HG03159 (cell line): ENCODE measurements at regions not wholly inside any gene's neighbourhood (a gene's known extent, or its start where the extent isn't known, plus 50 kb on each side); places are given as distances from the start of the nearest gene placed in this dataset.

Source experiments
- ATAC-seq: cut with Tn5 transposase; IDR thresholded peaks from one replicate; pipeline ENCODE4 v1.9.1; 2021; ENCODE audit warnings: mild to moderate bottlenecking, moderate library complexity; ENCODE audit not compliant: unreplicated experiment

DNA sequence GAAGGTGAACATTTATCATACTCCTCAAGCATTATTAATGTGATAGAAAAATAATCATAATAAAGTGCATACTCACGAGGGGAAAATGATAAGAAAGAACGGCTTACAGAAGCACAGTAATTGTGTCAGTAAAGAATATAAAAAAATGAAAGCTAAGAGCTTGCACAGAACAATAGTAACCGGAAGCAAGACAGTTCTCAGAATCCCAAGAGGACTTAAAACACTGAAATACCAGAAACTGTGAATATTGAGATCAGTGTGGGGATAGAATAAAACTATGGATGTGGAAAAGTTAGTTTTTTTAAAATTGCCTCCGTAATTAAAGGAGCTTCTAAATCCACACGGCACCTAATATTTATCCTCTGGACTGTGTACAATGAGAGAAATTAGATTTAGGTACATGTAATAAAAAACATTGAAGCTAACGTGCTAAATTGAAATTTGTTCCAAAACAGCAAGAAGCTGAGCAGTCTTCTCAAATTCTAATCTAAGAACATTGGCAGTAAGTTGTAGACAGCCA is 482.7 kb downstream of the SLITRK6 start:
- ATAC-seq = no peak

DNA sequence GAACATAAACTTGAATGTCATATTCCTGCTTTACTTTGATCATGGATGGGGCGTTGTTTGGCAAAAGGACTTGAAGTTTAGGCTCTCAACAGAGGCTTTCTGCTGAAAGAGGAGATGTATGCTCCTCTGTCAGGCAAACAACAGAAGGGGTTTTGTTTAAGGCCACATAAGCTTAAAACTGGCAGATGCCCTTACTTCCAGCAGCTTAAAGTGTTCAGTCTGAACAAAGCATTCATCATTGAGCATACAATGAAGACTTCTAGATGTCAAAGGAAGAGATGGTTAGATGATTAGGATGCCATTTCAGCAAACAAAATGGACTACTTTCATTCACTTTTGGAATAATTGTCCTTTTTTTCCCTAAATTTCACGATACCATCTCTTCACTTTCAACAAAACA is 484.5 kb downstream of the SLITRK6 start:
- ATAC-seq = no peak

DNA sequence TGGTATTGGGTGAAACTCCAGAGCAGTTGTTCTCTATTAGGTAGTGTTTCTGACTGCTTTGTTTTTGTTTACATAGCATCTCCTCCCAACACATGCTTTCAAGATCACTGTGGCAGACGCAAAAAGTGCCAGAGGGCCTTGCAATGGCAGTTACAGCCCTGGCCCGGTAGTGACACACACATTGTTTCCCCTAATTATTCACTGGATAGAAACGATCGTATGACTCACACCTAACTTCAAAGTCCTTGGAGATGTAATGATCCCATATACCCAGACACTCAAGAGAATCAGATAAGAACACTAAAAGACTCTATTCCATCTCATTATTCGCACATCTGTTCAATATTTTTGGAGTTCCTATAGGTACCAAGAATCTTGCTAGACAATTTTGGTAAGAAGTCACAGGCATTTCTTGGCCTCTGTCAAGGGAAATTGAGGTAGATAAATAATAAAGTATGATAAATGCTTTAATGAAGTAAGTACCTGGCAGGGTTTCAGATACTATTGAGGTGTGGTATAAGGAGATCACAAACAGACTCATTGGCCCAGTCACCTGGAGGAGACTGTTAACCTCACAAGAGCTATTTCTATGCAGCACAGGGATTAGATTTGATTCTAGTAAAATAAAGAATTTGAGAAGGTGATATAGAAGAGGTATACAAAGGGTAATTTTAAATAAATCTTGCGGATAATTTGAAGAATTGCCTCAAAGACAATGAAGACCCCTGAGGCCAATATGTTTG is 485.3 kb downstream of the SLITRK6 start:
- no peak for ATAC-seq

DNA sequence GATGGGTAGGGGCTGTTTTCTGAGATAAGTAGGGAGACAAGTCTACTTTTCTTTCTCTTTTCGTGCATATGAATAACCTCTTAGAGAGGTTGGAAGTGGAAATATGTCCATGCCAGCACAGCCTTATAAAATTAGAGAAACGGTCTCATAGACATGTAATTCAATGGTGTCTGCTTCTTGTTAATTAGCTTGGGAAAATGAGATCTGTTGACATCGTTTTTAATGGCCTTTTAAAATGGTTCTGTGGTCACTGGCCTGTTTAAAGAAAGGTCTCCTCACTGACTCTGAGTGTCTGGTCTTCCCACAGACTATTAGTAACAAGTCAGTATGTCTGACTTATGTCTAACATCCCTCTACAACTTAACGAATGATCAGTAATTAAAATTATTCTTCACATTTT is 487.1 kb downstream of the SLITRK6 start:
- no peak for ATAC-seq

DNA sequence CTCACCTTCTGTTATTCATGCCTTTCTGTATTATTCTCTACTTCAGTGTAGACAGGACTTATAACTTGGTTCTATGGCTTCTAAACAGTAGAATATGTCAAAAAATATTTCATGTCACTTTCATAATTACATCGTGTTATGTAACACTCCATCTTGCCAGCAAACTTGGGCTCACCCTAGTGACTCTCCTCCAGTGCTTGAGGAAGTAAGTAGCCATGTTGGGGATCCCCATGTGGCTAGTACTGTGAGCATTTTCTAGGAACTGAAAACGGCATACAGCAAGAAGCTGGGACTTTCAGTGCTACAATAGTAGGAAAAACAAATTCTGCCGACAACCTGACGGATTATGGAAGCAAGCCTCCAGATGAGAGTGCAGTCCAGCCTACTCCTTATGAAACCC is 495.6 kb downstream of the SLITRK6 start:
- no peak for ATAC-seq

DNA sequence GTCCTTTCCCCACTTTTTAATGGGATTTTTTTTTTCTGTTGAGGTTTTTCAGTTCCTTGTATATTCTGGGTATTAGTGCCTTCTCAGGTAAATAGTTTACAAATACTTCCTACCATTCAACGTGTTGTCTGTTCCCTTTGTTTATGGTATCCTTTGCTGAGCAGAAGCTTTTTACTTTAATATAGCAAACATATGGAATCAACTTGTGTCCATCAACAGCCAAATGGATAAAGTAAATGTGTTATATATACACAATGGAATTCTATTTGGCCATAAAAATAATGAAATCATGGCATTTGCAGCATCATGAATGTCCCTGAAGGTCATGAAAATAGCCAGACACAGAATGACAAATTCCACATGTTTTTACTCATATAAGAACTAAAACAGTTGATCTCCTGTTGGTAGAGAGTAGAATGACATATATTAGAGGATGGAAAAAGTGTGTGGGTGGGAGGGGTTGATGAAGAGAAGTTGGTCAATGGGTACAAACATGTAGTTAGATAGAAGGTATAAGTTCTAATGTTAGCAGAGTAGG is 500.8 kb downstream of the SLITRK6 start:
- no peak for ATAC-seq

DNA sequence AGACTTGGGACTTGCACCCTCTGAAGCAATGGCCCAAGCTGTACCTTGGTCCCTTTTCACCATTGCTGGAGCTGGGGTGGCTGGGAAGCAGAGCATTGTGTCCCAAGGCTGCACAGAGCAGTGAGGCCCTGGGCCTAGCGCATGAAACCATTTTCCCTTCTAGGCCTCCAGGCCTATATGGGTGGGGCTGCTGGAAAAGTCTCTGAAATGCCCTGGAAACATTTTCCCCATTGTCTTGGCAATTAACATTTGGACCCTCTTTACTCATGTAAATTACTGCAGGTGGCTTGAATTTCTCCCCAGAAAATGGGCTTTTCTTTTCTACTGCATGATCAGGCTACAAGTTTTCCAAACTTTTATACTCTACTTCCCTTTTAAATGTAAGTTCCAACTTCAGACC is 510.5 kb downstream of the SLITRK6 start:
- no peak for ATAC-seq

DNA sequence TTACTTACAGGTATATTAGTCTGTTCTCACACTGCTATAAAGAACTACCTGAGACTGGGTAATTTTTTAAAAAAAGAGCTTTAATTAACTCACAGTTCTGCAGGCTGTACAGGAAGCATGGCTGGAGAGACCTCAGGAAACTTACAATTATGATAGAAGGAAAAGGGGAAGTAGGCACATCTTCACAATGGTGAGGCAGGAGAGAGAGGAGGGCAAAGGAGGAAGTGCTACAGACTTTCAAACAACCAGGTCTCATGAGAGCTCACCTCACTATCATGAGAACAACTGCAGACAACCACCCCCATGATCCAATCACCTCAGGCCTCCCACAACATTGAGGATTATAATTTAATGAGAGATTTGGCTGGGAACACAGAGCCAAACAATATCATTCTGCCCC is 511.7 kb downstream of the SLITRK6 start:
- no peak for ATAC-seq

DNA sequence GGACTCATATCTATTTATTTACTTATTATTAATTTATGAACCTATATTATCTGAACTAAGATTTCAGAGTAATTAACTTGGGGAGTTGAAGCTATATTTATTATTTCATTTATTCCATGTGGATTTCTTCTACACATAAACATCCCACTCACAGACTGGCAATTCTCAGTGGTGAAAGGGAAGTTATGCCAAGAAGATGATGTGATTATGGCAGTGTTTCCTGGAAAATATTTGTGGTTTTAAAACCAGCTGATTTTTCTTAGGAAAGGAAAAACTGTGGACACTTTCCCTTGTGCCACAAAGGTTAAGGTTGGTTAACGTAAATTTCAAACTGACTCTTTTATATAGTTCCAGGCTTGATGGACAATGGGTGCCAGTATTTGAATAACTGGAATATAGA is 513.1 kb downstream of the SLITRK6 start:
- no peak for ATAC-seq

DNA sequence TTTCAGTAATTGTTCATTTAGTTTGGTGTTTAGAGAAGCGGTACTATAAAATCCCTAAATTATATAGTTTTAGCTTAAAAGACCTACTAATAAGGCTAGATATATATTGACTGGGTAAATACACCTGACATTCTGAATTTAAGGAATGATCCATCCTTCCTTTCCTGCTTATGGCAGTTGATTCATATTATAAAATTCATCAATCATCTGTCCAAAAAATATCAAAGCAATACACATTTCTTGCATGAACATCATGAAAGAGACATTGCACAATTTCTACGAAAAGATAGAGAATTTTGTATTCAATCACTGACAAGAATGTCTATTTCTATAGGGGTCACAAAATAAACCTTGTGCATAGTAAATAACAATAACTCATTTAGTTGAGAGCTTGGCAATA is 514.9 kb downstream of the SLITRK6 start:
- no peak for ATAC-seq

DNA sequence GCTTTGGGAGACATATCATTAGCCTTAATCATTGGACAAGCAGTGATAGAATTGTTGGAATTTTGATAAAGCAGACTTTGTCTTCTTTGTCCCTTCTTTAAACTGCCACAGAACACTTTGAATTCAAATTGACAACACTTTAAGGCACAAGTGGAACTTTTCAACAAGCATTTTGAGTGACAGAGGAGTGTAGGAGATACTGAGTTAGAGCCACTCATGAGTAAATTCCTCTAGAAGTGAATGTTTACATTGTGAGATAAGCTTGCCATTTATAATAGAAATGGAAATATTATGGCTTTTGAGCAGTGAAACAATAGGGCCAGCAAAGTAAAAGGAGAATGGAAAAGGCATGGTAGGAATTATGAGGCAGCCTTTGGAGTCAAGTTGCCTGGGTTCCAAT is 515.8 kb downstream of the SLITRK6 start:
- no peak for ATAC-seq

DNA sequence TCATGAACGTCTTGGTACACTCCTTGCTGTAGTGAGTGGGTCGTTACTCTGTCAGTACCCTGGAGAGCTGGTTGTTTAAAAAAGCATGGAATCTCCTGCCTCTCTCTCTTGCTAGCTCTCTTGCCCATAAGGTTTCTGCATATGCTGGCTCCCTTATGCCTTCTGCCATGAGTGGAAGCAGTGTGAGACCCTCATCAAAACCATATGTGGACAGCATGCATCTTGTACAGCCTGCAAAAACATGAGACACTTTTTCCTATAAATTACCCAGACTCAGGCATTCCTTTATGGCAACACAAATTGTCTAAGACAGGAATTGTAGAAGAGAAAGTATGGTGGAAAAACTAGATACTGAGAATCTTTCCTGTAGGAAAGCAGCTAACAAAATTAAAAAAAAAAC is 516.3 kb downstream of the SLITRK6 start:
- ATAC-seq = no peak

DNA sequence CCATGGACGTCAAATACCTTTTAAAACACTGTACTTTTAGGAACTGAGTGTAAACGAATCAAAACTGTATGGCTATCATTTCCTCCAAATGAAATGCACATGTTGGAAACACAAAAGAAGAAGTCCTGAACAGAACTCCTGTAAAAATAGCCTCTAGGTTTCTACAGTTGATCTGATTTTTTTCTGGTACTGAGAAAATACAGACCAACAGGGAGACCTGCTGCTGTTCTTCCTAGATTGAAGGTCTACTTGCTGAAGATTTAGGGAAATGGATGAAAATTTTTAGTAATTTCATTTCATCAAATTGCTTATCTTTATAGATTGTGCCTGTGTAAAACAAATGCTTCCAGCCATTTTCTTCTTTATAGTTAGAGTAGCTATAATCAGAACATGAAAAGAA is 520.4 kb downstream of the SLITRK6 start:
- ATAC-seq = no peak

DNA sequence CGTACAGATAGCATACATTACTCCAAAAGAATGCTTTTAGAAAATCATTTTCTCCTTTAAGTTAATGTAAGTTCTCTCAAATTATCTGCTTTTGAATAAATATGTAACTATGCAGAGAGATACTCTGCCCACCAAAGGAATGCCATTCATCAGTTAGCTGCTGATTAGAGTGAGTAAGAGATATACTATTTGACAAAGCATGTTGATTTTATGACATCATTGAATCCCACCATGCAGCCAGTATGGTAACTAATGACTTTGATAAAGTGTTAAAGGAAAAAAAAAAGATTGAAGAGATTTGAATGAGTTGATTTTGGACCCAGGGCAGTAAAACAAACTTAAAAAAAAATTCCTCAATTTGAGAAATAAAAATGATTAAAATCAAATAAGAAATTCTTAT is 521.5 kb downstream of the SLITRK6 start:
- no peak for ATAC-seq

DNA sequence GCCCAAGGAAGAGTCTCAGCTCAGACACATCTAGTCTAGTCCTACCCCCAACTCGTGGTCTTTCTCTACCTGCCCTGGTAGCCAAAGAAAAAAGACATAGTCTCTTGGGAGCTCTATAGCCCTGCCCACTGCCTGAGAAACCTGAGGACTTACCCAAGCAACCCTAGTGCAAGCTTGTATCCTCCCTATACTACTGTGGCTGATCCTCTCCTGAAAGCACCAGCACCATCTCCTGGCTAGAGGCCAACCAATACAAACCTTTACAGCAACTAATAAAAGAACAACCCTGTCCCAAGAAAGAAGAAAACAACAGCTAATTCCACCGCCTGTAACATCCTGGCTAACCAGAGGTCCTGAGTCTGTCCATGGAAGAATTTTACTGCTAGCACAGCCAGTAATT is 532.4 kb downstream of the SLITRK6 start:
- no peak for ATAC-seq

DNA sequence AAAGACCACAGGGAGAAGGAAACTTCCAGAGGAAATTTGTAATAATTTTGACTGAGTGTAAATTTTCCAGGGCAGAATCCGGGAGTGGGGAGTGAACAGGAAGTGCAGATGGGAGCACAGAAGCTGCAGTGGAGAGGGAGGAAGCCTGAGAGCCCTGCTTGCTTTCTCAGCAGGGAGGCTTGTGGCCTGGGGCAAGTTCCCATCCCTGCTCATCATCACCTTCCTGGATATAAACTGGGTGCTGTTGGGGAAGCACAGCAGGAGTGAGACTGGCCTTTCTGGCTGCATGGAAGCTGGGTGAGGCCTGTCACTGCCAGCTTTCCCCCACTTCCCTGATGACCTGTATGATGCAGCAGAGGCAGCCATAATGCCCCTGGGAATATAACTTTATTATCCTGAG is 532.9 kb downstream of the SLITRK6 start:
- ATAC-seq = no peak

DNA sequence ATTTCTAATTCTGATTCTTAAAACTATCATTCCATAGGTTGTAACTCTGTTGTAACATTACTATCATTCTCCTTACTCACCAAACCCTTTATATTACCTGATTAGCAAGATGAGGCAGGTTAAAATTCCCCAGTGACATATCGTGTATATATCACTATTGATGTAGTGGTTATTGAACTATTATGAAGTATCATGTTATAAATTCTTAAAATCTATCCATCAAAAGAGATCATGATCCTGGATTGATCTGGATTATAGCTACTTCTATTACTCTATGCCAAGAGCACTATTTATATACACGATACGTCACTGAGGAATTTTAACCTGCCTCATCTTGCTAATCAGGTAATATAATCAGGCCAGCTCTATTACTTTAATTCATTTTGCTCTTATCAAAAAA is 533.9 kb downstream of the SLITRK6 start:
- ATAC-seq = no peak

DNA sequence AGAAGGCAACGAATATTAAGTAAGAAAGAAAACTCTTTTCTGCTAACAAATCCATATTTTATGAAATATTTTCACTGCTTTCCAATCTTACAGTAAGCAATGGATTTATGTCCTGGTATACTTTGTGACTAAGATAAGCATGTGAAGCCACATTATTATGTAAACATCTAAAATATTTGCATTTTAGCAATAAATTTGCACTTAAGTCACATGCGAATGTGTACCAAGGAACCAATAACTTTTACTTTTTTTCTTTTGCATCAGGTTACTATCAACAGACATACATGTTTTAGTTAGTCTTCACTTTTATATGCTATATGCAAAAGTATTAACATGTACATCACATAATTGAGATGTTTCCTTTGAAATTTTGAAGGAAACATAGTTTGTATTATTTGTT is 536.7 kb downstream of the SLITRK6 start:
- no peak for ATAC-seq

DNA sequence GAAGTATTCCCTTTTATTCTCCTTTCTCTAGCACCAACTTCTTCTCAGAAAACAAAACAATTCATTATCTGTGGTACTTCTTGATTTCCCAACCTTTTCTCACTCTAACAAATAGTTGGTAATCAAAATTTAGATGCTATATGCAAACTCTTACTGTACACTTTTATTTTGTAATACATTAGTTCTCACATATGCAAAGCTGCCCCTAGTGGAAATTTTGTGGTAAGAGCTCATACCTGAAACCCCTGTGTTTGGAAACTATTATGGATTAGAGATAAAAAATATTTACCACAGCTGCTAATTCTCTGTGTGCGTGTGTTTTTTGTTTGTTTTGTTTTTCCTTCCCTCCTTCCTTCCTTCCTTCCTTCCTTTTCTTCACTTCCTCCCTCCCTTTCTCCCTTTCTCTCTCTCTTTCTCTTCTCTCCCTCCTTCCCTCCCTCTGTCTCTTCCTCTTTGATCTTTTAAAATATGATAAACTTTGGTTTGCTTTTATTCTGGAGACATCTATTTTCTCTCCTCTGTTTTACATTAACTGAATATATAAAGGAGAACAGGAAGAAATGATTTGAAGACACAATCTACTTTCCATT is 537.4 kb downstream of the SLITRK6 start:
- ATAC-seq = no peak

DNA sequence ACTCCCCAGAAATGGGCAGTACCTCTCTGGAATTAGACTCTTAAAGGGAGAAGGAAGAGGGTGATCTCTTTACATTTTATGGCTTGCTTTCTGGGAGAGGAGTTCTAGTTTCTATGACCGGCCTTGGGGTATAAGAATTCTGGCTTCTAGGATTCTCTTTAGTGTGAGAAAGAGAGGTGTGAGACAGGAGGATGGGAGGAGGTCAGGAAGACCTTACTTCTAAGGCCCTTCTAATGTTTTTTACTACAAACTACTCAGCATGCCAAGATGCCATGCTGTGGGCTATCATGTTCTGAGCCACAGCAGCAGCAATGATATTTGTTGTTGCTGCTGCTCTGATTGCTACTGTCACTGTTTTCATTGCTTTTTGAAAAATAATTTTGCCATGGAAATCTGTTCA is 538.3 kb downstream of the SLITRK6 start:
- ATAC-seq = no peak

DNA sequence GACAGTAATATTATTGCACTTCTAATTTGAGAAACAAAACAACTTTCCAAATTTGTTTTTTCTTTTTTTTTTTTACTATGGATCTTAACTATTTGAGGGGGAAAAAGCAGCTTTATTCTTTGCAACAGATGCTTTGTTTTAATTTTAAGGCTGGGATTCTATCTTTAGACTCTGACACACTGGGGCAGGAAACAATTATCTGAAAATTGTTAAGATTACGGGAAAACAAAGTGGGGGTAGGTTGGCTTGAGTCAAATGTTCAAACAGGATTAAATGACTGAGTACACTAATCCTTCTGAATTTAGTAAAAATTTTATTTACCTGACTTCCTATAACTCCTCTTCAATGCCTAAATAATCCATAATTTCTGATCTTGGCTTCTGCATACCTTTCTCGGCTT is 543.2 kb downstream of the SLITRK6 start:
- no peak for ATAC-seq

DNA sequence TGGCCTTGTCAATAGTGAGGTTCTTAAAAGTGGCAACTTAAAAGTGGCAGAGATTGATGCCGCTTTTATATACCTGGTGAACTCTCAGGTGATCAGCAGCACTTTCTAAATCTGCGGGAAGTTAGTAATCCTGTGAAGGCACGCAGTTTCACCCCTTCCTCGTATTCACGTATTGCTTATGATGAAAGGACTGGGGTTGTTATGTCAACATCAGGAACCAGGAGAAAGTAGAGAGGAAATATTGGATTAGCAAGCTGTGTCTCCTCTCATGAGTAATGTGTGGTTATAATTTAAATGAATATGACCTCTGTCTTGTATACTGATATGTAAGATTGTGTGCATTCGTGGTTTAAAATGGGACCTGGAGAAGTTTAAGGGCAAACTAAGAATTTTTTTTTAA is 544.6 kb downstream of the SLITRK6 start:
- no peak for ATAC-seq

DNA sequence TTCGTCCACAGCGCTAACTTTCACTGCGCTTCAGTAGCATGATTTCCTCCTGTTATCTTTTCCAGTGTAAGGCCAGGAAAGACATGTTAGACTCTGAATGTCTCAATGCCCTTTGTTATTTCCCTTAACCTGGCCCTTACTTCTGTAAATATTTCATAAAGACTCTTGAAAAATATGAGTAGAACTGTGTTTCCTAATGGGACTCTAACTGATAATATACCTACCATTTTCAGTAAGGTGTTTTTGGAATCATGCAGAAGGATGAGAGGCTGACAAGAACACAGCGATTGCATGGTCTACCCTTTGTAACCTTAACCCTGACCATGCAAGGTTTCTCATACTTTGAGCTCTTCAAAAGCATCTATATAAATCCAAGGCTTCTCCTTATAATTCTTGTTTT is 550.1 kb downstream of the SLITRK6 start:
- ATAC-seq = no peak
